ENCODE measurements at regions not wholly inside any gene's neighbourhood (a gene's known extent, or its start where the extent isn't known, plus 50 kb on each side); places are given as distances from the start of the nearest gene placed in this dataset.

GRCh38 chr18:73594749-73595148, 552.9 kb downstream of the FBXO15 start:
- Histone ChIP-seq H3K56ac (ENCODE audit: insufficient read length, low read depth, low read length) (no peak overlapping the region), H3K79me1 (ENCODE audit: insufficient read depth, low read depth, low read length, poor library complexity, severe bottlenecking) (no peaks in the 10 kb centered on the region), H3K9me3 (ENCODE audit: control insufficient read depth, low read depth, low read length) (no peaks in the 10 kb centered on the region), H4K20me1 (ENCODE audit: control insufficient read depth, insufficient read depth, insufficient read length) (no peaks in the 10 kb centered on the region), H4K8ac (replicated peaks; ENCODE audit: insufficient read length, low read depth, low read length) (no peak overlapping the region), H2BK12ac (ENCODE audit: insufficient read length, low read depth, low read length) (no peak overlapping the region), H2BK20ac (ENCODE audit: low read depth, low read length, poor library complexity, severe bottlenecking) (no peak overlapping the region), H2BK15ac (ENCODE audit: low read depth, low read length) (no peak overlapping the region), H3K23ac (ENCODE audit: insufficient read length, low read depth, low read length) (no peak overlapping the region), H2AK5ac (ENCODE audit: insufficient read length, low read length) (no peak overlapping the region), H2BK5ac (ENCODE audit: insufficient read length, low read length) (no peak overlapping the region), H3T11ph (ENCODE audit: low read length) (no peak overlapping the region), H2AFZ (ENCODE audit: low read length) (no peak overlapping the region), H3K27ac (ENCODE audit: insufficient read length, low read depth, low read length) (no peak overlapping the region), H3K23me2 (ENCODE audit: insufficient read length, low read depth, low read length, poor library complexity, severe bottlenecking) (no peaks in the 10 kb centered on the region), H3K4me1 (ENCODE audit: insufficient read depth, low read length) (no peaks in the 10 kb centered on the region), H2BK120ac (ENCODE audit: low read depth, low read length, poor library complexity, severe bottlenecking) (no peak overlapping the region), H3K79me2 (ENCODE audit: insufficient read depth, low read length) (no peaks in the 10 kb centered on the region), H3K9ac (ENCODE audit: extremely low read depth, insufficient read length, low read length) (no peak overlapping the region), H3K14ac (ENCODE audit: insufficient read depth, low read length) (no peak overlapping the region), H3K18ac (ENCODE audit: insufficient read length, low read depth, low read length) (no peak overlapping the region), H3K27me3 (ENCODE audit: insufficient read depth, low read length) (no peaks in the 10 kb centered on the region), H4K5ac (ENCODE audit: insufficient read length, low read depth, low read length) (no peak overlapping the region), H4K91ac (ENCODE audit: insufficient read length, low read depth, low read length) (no peak overlapping the region), H3K4me2 (ENCODE audit: insufficient read depth, insufficient read length, low read length) (no peak overlapping the region), H3K4ac (ENCODE audit: low read depth, low read length) (no peak overlapping the region)
- Mint-ChIP-seq H3K9me3 (no peaks in the 10 kb centered on the region; a peak in 1 of 5 replicates), H3K4me3 (no peak overlapping the region), H3K27ac (no peak overlapping the region), H3K36me3 (ENCODE audit: insufficient read depth in 1 of 3, low read depth in 3 of 3) (no peaks in the 10 kb centered on the region), H3K4me1 (peaks cover 5 to 8% of the 10 kb centered on the region in 2 experiments; a peak in 3 of 4 replicates), H3K27me3 (ENCODE audit: low read depth) (no peaks in the 10 kb centered on the region)
- no CpG with 5 or more reads among the region's 4 CpGs for WGBS (ENCODE audit: extremely low coverage, insufficient read length, low lambda C conversion rate)
- TF ChIP-seq CTCF (conservative IDR thresholded peaks at IDR 0.05) = no peak
- DNase-seq = no peak

Measured in H9 (cell line).